HepG2 (cell line): ENCODE measurements at regions not wholly inside any gene's neighbourhood (a gene's known extent, or its start where the extent isn't known, plus 50 kb on each side); places are given as distances from the start of the nearest gene placed in this dataset.

Source experiments
- DZIP1 ChIP-seq: sonication (generic); formaldehyde crosslinking; IDR thresholded peaks from 2 replicates; pipeline ENCODE4 v1.5.0; 2020; ENCODE audit warnings: mild to moderate bottlenecking, missing genetic modification reagents
- ELF4 ChIP-seq: sonication (generic); formaldehyde crosslinking; IDR thresholded peaks from 2 replicates; pipeline ENCODE4 v1.5.0; 2020; ENCODE audit warnings: missing genetic modification reagents, mild to moderate bottlenecking, moderate library complexity, borderline replicate concordance
- FOXO1 ChIP-seq: sonication (generic); formaldehyde crosslinking; IDR thresholded peaks from 2 replicates; pipeline ENCODE4 v1.4.0; 2020; ENCODE audit warnings: missing genetic modification reagents
- FOXP4 ChIP-seq: sonication (generic); formaldehyde crosslinking; IDR thresholded peaks from 2 replicates; pipeline ENCODE4 v1.4.0; 2020; ENCODE audit warnings: missing genetic modification reagents
- GATAD2A ChIP-seq: IDR thresholded peaks from 2 replicates; pipeline ENCODE4 v1.6.1; 2016
- HHEX ChIP-seq: IDR thresholded peaks from 2 replicates; pipeline ENCODE4 v1.6.1; 2016; ENCODE audit warnings: control low read depth
- HOXA3 ChIP-seq: sonication (generic); formaldehyde crosslinking; IDR thresholded peaks from 2 replicates; pipeline ENCODE4 v1.5.0; 2020; ENCODE audit warnings: missing genetic modification reagents
- ISL2 ChIP-seq: sonication (generic); formaldehyde crosslinking; IDR thresholded peaks from 2 replicates; pipeline ENCODE4 v1.5.0; 2020; ENCODE audit warnings: missing genetic modification reagents
- NKX3-1 ChIP-seq: sonication (generic); formaldehyde crosslinking; IDR thresholded peaks from 2 replicates; pipeline ENCODE4 v1.5.0; 2020; ENCODE audit warnings: missing genetic modification reagents
- SKIL ChIP-seq: sonication (generic); formaldehyde crosslinking; IDR thresholded peaks from 2 replicates; pipeline ENCODE4 v1.8.0; 2022; ENCODE audit warnings: missing genetic modification reagents, mild to moderate bottlenecking, moderate library complexity, borderline replicate concordance
- TCF7L2 ChIP-seq: IDR thresholded peaks from 2 replicates; pipeline ENCODE4 v1.6.1; 2011; ENCODE audit warnings: mild to moderate bottlenecking, low read depth, low read length, moderate library complexity
- ZNF44 ChIP-seq: sonication (generic); formaldehyde crosslinking; IDR thresholded peaks from 2 replicates; pipeline ENCODE4 v1.5.1; 2020; ENCODE audit warnings: mild to moderate bottlenecking, missing genetic modification reagents
- ZNF792 ChIP-seq: IDR thresholded peaks from 2 replicates; pipeline ENCODE4 v1.6.1; 2016
- TF ChIP-seq, protein P1 (sequence below): sonication (generic); formaldehyde crosslinking; IDR thresholded peaks from 2 replicates; pipeline ENCODE4 v1.9.0; 2022; ENCODE audit warnings: low read depth, missing genetic modification reagents
- TF ChIP-seq, protein P2 (sequence below): sonication (generic); formaldehyde crosslinking; IDR thresholded peaks from 2 replicates; pipeline ENCODE4 v1.4.0; 2020; ENCODE audit warnings: mild to moderate bottlenecking, low read depth, missing genetic modification reagents

- peak; percentile 93 for TF ChIP-seq ISL2 (CRISPR knock-in tag)
- TF ChIP-seq ELF4 (CRISPR knock-in tag), result no peak
- TF ChIP-seq SKIL (CRISPR knock-in tag), result 0 out of 2 replicates have a peak, but pooled peaks have one; percentile 51
- peak; percentile 67 for TF ChIP-seq GATAD2A (CRISPR knock-in tag)
- TF ChIP-seq HOXA3 (CRISPR knock-in tag), result peak; percentile 16; the same call in 1 of the 2 replicates
- no peak for TF ChIP-seq ZNF44 (CRISPR knock-in tag)
- TF ChIP-seq, protein P1, sequence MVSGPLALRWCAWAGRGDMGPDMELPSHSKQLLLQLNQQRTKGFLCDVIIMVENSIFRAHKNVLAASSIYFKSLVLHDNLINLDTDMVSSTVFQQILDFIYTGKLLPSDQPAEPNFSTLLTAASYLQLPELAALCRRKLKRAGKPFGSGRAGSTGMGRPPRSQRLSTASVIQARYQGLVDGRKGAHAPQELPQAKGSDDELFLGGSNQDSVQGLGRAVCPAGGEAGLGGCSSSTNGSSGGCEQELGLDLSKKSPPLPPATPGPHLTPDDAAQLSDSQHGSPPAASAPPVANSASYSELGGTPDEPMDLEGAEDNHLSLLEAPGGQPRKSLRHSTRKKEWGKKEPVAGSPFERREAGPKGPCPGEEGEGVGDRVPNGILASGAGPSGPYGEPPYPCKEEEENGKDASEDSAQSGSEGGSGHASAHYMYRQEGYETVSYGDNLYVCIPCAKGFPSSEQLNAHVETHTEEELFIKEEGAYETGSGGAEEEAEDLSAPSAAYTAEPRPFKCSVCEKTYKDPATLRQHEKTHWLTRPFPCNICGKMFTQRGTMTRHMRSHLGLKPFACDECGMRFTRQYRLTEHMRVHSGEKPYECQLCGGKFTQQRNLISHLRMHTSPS, result peak; percentile 46; the same call in 1 of the 2 replicates
- peak; percentile 88 for TF ChIP-seq FOXP4 (CRISPR knock-in tag)
- no peak; the same call in 1 of the 2 replicates for TF ChIP-seq TCF7L2
- no peak for TF ChIP-seq HHEX (CRISPR knock-in tag)
- TF ChIP-seq DZIP1, result no peak
- peak; percentile 59; the same call in 1 of the 2 replicates for TF ChIP-seq FOXO1 (CRISPR knock-in tag)
- TF ChIP-seq, protein P2, sequence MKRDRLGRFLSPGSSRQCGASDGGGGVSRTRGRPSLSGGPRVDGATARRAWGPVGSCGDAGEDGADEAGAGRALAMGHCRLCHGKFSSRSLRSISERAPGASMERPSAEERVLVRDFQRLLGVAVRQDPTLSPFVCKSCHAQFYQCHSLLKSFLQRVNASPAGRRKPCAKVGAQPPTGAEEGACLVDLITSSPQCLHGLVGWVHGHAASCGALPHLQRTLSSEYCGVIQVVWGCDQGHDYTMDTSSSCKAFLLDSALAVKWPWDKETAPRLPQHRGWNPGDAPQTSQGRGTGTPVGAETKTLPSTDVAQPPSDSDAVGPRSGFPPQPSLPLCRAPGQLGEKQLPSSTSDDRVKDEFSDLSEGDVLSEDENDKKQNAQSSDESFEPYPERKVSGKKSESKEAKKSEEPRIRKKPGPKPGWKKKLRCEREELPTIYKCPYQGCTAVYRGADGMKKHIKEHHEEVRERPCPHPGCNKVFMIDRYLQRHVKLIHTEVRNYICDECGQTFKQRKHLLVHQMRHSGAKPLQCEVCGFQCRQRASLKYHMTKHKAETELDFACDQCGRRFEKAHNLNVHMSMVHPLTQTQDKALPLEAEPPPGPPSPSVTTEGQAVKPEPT (CRISPR knock-in tag), result 0 out of 2 replicates have a peak, but pooled peaks have one; percentile 21
- peak; percentile 11 for TF ChIP-seq ZNF792 (CRISPR knock-in tag)
- peak; percentile 40; the same call in 1 of the 2 replicates for TF ChIP-seq NKX3-1
Measured at GRCh38 chr1:213568929-213569815, 418.6 kb upstream of the PROX1 start (continued).
